ENCODE measurements at regions not wholly inside any gene's neighbourhood (a gene's known extent, or its start where the extent isn't known, plus 50 kb on each side); places are given as distances from the start of the nearest gene placed in this dataset.

DNA sequence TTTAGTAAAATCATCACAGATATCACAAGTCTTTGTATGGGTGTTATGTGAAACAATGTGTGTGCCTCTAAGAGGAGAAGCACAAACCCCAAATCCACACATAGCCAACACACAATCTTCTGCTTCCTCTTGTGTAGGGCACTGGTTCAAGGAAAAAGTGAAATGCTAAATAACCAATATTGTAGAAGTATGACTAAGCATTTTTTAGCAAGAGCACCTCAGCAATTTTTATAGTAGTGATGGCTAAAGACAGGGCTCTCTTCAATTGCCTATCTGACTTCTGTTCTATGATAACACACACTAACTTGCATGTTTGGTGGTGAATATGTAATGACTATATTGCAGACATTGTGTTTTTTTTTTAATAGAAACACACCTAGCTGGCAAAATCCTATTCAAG lies 997.9 kb upstream of the ALCAM start:
- TF ChIP-seq, protein P1, sequence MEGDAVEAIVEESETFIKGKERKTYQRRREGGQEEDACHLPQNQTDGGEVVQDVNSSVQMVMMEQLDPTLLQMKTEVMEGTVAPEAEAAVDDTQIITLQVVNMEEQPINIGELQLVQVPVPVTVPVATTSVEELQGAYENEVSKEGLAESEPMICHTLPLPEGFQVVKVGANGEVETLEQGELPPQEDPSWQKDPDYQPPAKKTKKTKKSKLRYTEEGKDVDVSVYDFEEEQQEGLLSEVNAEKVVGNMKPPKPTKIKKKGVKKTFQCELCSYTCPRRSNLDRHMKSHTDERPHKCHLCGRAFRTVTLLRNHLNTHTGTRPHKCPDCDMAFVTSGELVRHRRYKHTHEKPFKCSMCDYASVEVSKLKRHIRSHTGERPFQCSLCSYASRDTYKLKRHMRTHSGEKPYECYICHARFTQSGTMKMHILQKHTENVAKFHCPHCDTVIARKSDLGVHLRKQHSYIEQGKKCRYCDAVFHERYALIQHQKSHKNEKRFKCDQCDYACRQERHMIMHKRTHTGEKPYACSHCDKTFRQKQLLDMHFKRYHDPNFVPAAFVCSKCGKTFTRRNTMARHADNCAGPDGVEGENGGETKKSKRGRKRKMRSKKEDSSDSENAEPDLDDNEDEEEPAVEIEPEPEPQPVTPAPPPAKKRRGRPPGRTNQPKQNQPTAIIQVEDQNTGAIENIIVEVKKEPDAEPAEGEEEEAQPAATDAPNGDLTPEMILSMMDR (IDR thresholded peaks at IDR 0.05; ENCODE audit: insufficient read depth, low read depth, low read length, missing control alignments) = no peak
- H3K4me3 ChIP-seq (ENCODE audit: low read length) = no peak overlapping the region
- DNase-seq (ENCODE audit: low read depth) = no peak

GRCh38 chr3:104385421-104385820 lies 981.3 kb upstream of the ALCAM start:
- H3K4me3 ChIP-seq (ENCODE audit: low read length) = no peak overlapping the region
- TF ChIP-seq, protein P1 (IDR thresholded peaks at IDR 0.05; ENCODE audit: insufficient read depth, low read depth, low read length, missing control alignments) = no peak
- DNase-seq (ENCODE audit: low read depth) = no peak

GRCh38 chr3:104388619-104389018 lies 978.1 kb upstream of the ALCAM start:
- TF ChIP-seq, protein P1 (IDR thresholded peaks at IDR 0.05; ENCODE audit: insufficient read depth, low read depth, low read length, missing control alignments) = no peak
- H3K4me3 ChIP-seq (ENCODE audit: low read length) = no peak overlapping the region
- DNase-seq (ENCODE audit: low read depth) = peak; percentile 60

- H3K4me3 ChIP-seq (ENCODE audit: low read length) = no peak overlapping the region
- DNase-seq (ENCODE audit: low read depth) = no peak
- TF ChIP-seq, protein P1 (IDR thresholded peaks at IDR 0.05; ENCODE audit: insufficient read depth, low read depth, low read length, missing control alignments) = no peak
Measured at GRCh38 chr3:104392327-104392726, 974.4 kb upstream of the ALCAM start.

- TF ChIP-seq, protein P1 (IDR thresholded peaks at IDR 0.05; ENCODE audit: insufficient read depth, low read depth, low read length, missing control alignments) = no peak
- no peak overlapping the region for H3K4me3 ChIP-seq (ENCODE audit: low read length)
- DNase-seq (ENCODE audit: low read depth) = peak; percentile 72
Measured at GRCh38 chr3:104396974-104397669, 969.6 kb upstream of the ALCAM start.

DNA sequence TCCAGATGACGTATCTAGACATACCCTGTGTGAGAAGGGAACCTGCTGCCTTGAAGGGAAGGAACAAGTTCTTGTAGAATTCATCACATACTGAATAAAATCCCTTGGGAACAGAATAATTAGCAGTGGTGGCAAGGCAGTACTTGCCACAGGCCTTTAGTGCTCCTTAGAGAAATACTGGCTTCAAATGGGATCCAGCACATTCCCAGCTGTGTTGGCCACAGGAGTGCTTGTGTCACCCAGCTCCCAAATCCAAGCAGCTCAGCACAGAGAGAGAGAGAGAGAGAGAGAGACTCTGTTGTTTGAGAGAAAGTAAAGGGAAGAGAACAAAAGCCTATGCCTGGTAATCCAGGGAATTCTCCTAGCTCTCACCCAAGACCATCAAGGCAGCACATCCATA lies 969.0 kb upstream of the ALCAM start:
- DNase-seq (ENCODE audit: low read depth) = no peak
- H3K4me3 ChIP-seq (ENCODE audit: low read length) = no peak overlapping the region
- TF ChIP-seq, protein P1 (IDR thresholded peaks at IDR 0.05; ENCODE audit: insufficient read depth, low read depth, low read length, missing control alignments) = no peak

- H3K4me3 ChIP-seq (ENCODE audit: low read length) = no peak overlapping the region
- TF ChIP-seq, protein P1 (IDR thresholded peaks at IDR 0.05; ENCODE audit: insufficient read depth, low read depth, low read length, missing control alignments) = no peak
- DNase-seq (ENCODE audit: low read depth) = no peak
Measured at GRCh38 chr3:104402902-104403301, 963.8 kb upstream of the ALCAM start.
